GM12865 (cell line): ENCODE measurements at regions not wholly inside any gene's neighbourhood (a gene's known extent, or its start where the extent isn't known, plus 50 kb on each side); places are given as distances from the start of the nearest gene placed in this dataset.

Source experiments
- DNase-seq: peaks from one replicate; pipeline ENCODE4 v3.0.0; 2010; ENCODE audit warnings: low read depth
- H3K4me3 ChIP-seq: 2 replicates; pipeline ENCODE4 v1.5.1; 2011; ENCODE audit warnings: mild to moderate bottlenecking, low read depth, low read length, control low read depth
- TF ChIP-seq, protein P1 (sequence below): IDR thresholded peaks from 2 replicates; pipeline ENCODE4 v1.5.1; 2011; ENCODE audit warnings: low read length, control low read depth, low read depth, inconsistent platforms; ENCODE audit not compliant: insufficient read depth; ENCODE audit errors: missing control alignments

DNA sequence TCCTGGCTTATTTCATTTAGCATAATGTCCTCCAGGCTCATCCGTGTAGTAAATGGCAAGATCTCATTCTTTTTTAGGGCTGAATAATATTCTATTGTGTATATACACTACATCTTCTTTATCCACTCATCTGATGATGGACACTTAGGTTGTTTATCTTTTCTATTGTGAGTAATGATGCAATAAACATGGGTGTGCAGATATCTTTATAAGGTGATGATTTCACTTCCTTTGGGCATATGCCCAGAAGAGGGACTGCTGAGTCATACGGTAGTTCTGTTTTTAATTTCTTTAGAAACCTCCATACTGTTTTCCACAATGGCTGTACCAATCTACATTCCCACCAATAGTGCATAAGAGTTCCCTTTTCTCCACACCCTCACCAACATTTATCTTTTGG lies 317.6 kb upstream of the CNKSR2 start:
- no peak for DNase-seq
- TF ChIP-seq, protein P1, sequence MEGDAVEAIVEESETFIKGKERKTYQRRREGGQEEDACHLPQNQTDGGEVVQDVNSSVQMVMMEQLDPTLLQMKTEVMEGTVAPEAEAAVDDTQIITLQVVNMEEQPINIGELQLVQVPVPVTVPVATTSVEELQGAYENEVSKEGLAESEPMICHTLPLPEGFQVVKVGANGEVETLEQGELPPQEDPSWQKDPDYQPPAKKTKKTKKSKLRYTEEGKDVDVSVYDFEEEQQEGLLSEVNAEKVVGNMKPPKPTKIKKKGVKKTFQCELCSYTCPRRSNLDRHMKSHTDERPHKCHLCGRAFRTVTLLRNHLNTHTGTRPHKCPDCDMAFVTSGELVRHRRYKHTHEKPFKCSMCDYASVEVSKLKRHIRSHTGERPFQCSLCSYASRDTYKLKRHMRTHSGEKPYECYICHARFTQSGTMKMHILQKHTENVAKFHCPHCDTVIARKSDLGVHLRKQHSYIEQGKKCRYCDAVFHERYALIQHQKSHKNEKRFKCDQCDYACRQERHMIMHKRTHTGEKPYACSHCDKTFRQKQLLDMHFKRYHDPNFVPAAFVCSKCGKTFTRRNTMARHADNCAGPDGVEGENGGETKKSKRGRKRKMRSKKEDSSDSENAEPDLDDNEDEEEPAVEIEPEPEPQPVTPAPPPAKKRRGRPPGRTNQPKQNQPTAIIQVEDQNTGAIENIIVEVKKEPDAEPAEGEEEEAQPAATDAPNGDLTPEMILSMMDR, result no peak
- no peak overlapping the region for H3K4me3 ChIP-seq

DNA sequence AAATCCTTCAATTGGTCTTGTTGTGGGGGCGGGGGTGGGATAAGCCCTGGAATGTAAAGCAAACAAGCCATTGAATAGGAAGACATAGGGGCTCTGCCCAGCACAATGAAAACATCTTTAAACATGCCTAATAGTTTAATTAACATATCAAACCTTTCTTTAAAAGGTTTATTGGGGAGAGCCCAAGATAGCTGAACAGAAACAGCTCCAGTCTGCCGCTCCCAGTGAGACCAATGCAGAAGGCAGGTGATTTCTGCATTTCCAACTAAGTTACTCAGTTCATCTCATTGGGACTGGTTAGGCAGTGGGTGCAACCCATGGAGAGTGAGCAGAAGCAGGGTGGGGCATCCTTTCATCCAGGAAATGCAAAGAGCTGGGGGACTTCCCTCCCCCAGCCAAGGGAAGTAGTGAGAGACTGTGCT lies 327.2 kb upstream of the CNKSR2 start:
- no peak overlapping the region for H3K4me3 ChIP-seq
- DNase-seq, result no peak
- TF ChIP-seq, protein P1, result no peak

DNA sequence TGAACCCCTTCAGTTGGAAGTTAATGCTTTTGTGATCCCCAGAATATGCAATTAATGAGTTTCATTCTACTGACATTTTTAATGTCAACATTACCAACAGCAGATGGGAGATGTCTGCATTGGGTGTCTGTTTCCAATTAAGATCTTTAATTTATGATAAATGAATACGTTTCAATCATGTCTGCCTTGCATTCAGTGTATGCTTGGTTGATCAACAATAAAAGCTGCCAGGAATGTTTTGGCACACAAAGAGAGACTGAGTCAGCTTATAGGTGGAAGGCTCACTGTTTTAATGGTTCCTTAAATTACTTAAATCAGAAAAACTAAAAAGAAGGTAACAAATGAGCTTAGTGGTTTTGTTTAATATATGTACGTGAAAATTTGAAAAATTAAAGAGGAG lies 359.9 kb upstream of the CNKSR2 start:
- TF ChIP-seq, protein P1, result no peak
- H3K4me3 ChIP-seq, result no peak overlapping the region
- DNase-seq, result no peak

DNA sequence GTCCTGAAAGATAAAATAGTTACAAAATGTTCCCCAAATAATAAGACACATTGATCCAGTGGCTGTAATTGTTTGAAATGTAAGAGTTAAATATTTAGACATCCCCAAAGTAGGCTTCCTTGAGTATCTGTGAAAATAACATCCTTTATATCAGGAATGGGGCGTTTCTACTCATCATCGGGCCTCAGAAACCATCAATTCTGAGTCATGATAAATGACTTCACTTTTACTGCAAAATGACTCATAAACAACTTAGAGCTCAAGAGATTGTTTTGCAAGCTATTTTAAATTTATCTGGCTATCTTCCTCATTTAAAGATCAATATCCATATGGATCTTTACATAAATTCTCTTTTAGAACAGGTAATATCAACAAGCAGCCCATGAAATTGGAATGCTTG lies 369.4 kb upstream of the CNKSR2 start:
- DNase-seq, result no peak
- TF ChIP-seq, protein P1, result no peak
- no peak overlapping the region for H3K4me3 ChIP-seq

DNA sequence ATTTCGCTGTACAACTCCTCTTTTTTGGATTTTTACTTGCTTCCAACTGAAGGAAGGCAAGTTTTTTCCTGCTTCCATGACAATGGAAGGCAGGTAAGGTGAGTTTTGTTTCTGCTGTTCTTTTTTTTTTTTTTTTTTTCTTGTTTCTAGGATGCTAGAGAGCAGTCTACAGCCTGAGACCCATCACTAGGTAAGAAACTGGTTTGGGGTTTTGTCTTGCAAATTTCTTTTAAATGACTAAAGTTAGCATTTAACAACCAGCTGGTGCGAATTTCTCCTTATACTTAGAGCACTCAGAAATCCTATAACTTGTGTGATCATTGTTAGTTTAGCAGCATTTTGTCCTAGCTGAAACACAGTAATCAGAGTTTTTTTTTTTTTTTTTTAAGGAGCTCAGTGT lies 378.4 kb upstream of the CNKSR2 start:
- DNase-seq, result no peak
- no peak overlapping the region for H3K4me3 ChIP-seq
- TF ChIP-seq, protein P1, result no peak

DNA sequence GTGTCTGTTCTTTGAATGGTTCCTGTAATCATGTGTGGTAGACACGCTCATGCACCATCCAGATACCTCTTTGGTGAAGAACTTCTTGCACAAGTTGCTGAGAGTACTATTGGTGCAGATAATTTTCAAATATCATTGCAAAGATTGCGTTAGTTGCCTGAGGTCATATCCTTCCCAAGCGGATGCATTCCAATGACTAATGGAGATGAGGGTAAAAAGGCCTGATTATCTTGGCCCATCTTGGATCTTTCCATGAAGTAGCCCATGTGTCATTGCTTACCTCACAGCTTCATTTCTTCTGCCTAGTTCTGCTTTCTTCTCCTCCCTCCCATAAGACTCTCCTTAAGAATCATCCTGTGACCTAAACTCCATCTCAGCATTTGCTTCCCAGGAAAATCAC lies 384.9 kb upstream of the CNKSR2 start:
- DNase-seq, result no peak
- TF ChIP-seq, protein P1, result no peak
- H3K4me3 ChIP-seq, result no peak overlapping the region

DNA sequence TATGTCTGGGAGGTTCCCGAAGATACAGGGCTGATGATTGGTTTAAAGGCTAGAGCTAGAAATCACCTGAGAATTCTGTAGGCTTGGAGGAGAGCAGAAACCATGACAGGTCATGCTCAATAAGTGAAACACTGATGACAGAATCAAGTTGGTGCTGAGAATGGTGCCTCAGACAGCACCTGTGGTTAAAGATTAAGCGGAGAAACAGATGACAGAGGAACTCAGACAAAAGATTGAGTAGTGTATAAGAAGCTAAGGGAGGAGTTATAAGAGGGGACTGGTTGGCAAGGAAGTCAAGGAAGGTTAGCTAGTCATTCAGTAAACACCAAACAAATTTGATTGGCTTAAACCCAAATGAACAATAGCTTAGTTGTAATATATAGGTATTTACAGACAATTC lies 385.4 kb upstream of the CNKSR2 start:
- TF ChIP-seq, protein P1, result no peak
- no peak for DNase-seq
- H3K4me3 ChIP-seq, result no peak overlapping the region
